Ovary (tissue), 3 donors: ENCODE measurements at regions not wholly inside any gene's neighbourhood (a gene's known extent, or its start where the extent isn't known, plus 50 kb on each side); places are given as distances from the start of the nearest gene placed in this dataset.

Experiments
- CTCF ChIP-seq, 3 donors: fragments of 450-650 bp in 2 of 3; fragments of 200-600 bp in 1 of 3; IDR thresholded peaks; one replicate each; pipeline versions ENCODE4 v1.5.1 to v1.8.0; 2016 to 2022; ENCODE audit warnings: antibody characterized with exemption in 3 of 3, mild to moderate bottlenecking in 1 of 3
- EP300 ChIP-seq: sonication (generic); formaldehyde crosslinking; IDR thresholded peaks from one replicate; pipeline ENCODE4 v1.6.1; 2017; ENCODE audit warnings: antibody characterized with exemption
- POLR2A ChIP-seq: fragments of 450-650 bp; IDR thresholded peaks from one replicate; pipeline ENCODE4 v1.6.1; 2017; ENCODE audit warnings: antibody characterized with exemption, mild to moderate bottlenecking, moderate library complexity
- donor health status: DM: no; HTN: no; CAD: no.

GRCh38 chrX:96407981-96408380 is 276.7 kb upstream of the DIAPH2 start:
- TF ChIP-seq CTCF (IDR thresholded peaks at IDR 0.05): no peak
- TF ChIP-seq POLR2A: no peak
- TF ChIP-seq EP300: no peak
